Lower leg skin (tissue), 3 donors: ENCODE measurements at regions not wholly inside any gene's neighbourhood (a gene's known extent, or its start where the extent isn't known, plus 50 kb on each side); places are given as distances from the start of the nearest gene placed in this dataset.

ENCODE experiments used
- CTCF ChIP-seq, 3 donors: fragments of 450-650 bp; IDR thresholded peaks; one replicate each; pipeline ENCODE4 v1.5.1; 2016; ENCODE audit warnings: antibody characterized with exemption in 3 of 3, mild to moderate bottlenecking in 3 of 3, moderate library complexity in 2 of 3
- POLR2A ChIP-seq, 2 donors: fragments of 450-650 bp; IDR thresholded peaks; one replicate each; pipeline ENCODE4 v1.6.1; 2016 to 2017; ENCODE audit warnings: antibody characterized with exemption in 2 of 2, mild to moderate bottlenecking in 1 of 2, moderate library complexity in 1 of 2

- TF ChIP-seq CTCF (IDR thresholded peaks at IDR 0.05) (no peak), POLR2A (IDR thresholded peaks at IDR 0.05) (no peak)
Measured at GRCh38 chr1:8084913-8085312, 58.8 kb upstream of the ERRFI1 start.
